ENCODE measurements at regions not wholly inside any gene's neighbourhood (a gene's known extent, or its start where the extent isn't known, plus 50 kb on each side); places are given as distances from the start of the nearest gene placed in this dataset.

DNA sequence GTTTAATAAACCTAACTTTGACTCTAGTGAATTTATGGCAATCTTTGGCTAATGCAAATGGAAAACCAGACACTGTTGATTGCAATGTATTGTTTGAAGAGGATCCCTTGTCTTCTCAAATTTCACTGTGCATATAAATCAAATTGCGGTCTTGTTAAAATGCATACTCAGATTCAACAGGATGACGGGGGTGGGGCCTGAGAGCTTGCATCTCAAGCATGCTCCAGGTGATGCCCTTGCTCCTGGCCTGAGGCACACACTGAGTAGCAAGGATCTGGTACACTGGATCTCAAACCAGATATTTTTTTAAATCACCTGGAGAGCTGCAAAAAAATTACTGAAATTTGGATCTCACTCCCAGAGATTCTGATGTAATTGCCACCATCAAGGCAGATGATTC lies 463.7 kb downstream of the DNAH5 start:
- in situ Hi-C loops (cut with HindIII; ENCODE audit: low sequenced_read_pairs) = no loop called here

DNA sequence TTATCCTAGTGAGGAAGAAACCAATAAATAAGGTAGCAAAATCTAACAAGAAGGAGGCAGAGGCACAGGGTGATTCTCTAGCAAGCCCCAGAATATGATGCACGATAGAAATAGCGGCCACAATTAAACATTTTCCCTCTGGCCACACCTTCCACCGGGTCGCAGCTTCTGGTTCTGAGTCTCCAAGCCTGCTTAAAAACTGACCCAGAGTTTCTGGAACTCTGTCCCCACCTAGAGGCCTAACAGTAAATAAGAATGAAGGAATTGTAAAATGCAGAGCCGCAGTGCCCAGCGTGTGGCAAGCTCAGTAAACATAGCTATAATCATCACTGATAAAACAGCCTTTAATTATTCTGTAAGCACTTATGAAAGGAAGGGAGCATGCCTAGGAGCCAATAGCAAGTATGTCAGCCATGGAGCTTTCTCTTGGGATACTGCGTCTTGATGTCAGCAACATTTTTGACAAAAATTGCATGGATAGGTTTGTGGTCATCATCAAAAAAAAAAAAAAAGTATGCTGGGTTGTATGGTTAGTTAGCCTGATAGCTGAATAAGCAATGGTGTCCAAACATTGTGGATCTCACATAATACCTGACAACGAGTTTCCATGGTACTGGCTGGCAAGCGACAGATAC lies 465.5 kb downstream of the DNAH5 start:
- in situ Hi-C loops (cut with HindIII; ENCODE audit: low sequenced_read_pairs) = no loop called here

DNA sequence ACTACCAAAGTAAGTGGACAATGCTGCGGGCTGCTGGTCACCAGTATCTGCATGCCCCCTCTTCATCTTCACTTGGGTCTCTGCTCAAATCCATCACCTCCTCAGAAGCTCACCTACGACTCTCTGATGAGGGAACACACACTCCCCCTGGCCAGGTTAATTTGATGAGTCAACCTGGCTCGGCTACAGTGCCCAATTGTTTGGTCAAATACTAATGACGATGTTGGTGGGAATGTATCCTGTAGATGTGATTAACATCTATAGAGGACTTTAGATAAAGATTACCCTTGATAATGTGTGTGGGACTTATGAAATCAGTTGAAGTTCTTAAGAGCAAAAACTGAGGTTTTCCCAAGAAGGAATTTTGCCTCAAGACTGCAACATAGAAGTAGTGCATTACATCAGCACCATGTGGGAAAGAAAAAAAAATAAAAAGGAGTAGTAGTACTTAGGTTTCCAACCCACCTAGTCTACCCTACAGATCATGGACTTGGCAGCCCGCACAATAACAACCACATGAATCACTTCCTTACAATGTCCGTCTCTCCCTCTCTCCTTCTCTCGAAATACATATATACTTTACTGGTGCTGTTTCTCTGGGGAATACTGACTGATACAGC lies 467.3 kb downstream of the DNAH5 start:
- in situ Hi-C loops (cut with HindIII; ENCODE audit: low sequenced_read_pairs) = no loop called here

DNA sequence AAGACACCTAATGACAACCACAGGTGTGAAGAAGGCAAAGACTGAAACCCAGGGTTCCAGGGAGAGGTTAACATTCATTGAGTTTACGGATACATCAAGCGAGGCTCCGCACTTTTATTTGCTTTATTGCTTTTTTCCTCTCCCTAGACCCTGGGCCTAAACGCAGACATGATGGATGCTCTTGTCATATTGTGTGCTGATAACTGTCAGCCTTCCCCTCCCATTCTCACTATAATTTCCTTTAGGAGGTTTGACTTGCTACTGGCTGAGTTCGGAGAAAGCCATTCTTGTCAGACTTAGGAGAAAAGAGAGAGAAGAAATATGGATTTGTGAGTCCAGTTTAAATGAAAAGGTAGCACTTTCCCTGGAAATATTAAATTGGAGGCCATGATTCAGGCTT lies 471.6 kb downstream of the DNAH5 start:
- in situ Hi-C loops (cut with HindIII; ENCODE audit: low sequenced_read_pairs) = no loop called here

DNA sequence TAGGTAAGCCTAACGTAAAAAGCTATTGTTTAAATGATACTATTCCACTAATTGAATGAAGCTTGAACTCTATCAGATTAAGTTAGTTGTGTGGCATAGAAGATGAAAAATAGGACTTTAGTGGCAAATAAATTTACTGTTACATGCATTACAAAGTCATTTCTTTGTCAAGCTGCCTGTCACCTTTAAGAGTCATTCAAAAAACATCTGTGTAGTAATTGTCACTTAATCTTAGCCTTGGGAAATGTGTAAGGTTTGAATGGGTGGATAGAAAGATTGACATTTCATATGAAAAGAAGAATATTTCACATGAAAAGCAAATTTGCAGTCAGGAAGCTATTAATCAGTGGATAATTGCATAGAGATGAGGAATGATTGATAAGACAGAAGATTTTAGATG lies 473.5 kb downstream of the DNAH5 start:
- in situ Hi-C loops (cut with HindIII; ENCODE audit: low sequenced_read_pairs) = no loop called here

DNA sequence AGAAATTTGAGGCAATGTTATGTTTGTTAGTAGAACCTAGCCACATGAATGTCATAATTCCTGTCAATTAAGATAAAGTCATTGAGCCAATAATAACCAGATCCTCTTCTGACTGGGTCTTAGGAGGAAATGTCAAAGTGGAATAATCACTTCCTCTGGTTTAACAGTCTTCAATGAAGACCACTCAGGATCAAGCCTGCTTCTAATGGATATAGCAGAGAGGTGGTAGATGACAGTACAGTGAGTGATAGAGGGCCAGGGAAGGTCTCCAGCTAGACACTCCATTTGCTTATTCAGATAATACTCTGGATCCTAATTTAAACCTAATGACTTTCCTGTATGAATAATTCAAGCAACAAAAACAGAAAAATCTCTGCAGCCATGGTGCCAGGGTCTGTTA lies 474.2 kb downstream of the DNAH5 start:
- in situ Hi-C loops (cut with HindIII; ENCODE audit: low sequenced_read_pairs) = no loop called here

DNA sequence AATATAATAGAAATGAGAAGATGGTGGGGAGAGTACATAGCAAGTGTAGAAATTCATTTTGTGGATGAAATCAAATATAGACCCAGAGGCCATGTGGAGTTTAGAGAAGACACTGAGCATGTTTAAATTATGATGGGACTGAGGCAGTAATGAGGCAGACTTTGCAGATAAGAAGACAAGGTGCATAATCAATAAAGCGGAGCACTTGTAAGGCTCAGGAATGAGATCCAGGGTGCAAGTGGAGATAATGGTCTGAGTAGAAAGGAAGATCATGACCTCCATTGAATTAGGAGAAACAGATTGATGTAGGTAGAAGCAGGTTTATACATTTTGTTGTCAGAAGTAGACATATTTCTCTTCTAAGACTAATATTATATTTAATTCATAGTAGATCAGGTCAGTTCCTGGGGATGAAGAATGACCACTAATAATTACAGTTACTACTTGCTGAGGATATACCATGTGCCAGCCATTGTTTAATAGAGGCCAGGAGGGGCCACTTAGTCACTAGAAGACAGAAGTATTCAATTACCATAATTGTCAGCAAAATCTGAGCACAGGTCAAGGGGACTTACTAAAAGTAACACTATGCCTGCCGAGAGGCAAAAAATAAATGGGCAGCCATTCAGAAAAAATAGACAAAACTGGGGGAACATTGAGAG lies 479.8 kb downstream of the DNAH5 start:
- in situ Hi-C loops (cut with HindIII; ENCODE audit: low sequenced_read_pairs) = no loop called here

DNA sequence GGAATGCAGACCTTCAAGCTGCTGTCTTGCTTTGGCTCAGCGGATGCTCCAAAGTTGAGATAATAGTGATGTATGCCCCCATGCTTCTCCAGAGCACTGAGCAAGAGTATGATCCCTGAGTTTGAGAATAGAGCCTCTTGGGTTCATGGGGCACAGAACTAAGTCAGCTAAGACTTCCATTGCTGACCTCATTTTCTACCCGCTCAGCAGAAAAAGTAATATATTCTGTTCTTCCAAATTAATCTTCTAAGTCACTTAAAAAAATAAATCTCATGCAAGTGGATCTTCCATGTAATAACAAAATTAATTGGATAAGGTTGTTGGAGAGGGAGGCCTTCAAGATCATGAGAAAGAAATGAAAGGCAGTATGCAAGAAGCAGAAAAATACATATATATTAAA lies 483.9 kb downstream of the DNAH5 start:
- in situ Hi-C loops (cut with HindIII; ENCODE audit: low sequenced_read_pairs) = no loop called here

DNA sequence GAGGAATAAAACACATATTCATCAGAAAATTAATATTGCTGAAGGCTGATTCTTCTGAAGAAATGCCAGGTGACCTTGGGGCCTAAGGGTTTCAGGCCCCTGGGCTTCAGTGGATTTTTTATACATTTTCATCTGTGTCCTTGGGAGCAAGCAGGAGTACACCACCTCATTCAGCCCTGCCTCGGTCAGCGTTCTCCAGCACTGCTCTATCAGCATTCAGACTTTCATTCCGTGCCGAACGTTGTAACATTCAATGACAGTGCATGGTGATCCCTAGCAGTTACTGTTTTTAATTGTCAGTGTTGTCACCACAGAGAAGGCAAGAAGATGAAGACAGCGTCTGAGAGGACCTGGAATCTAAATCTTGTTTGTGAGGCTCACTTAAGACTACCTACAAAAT lies 490.4 kb downstream of the DNAH5 start:
- in situ Hi-C loops (cut with HindIII; ENCODE audit: low sequenced_read_pairs) = no loop called here

DNA sequence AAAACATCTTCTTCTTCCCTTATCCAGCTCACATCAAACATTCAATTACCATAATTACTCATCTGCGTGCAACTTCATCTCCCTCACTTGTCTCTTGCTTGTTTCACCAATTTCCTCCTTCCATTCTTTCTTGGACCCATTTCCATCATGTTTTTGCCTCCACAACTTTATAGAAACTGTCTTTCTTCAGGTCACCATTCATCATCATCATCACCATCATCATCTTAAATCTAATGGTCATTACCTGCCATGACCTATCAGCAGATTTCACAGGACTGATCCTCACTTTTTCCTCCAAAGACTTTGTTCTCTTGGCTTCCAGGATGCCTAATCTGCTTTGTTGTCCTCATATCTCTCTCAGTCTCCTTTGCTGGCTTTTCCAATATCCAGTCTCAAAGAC lies 495.6 kb downstream of the DNAH5 start:
- in situ Hi-C loops (cut with HindIII; ENCODE audit: low sequenced_read_pairs) = no loop called here

DNA sequence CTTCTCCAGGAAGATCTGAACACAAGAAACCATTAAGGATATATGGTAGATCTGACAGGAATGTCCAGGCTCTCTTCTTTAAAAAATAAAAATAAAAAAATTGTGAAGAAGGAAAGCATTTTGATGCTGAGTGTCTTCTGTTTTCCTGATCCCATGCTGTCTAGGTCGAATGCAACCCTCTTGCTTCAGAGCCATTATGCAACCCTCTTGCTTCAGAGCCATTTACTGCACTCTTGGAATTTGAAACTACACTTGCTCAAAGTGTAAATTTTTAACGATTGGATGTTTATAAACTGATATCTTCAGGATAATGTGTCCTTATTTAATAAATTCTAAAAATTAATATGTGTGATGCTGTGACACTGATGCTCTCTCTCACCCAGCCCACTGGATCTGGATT lies 505.1 kb downstream of the DNAH5 start:
- in situ Hi-C loops (cut with HindIII; ENCODE audit: low sequenced_read_pairs) = no loop called here

DNA sequence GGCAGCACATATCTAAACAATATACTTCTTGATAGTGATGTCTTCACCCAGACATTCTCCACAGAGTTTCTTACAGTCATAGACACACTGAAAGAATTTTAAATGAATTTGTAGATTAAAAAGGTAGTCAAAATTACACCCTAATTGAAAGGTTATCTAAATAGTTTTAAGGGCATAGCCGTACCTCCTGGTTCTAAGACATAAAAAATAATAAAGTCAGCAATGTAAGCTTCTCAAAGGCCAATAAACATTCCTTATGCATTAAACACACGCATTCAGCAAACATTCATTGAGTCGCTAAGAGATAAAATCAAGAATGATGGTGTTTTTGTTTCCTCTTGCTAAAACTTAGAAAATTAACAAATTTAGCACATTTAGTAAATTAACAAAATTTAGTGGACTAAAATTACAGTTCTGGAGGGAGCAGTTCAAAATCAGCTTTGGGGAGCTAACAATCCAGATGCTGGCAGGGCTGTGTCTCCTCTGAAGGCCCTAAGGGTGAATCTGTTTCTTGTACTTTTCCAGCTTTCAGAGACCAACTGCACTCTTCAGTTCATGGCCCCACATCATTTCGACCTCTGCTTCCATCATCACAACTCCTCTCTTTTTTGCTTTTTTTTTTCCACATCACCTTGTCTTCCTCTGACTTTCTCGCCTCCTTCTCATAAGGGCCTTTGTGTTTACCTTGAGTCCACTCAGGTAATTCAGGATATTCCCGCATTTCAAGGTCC lies 516.5 kb downstream of the DNAH5 start:
- in situ Hi-C loops (cut with HindIII; ENCODE audit: low sequenced_read_pairs) = no loop called here

DNA sequence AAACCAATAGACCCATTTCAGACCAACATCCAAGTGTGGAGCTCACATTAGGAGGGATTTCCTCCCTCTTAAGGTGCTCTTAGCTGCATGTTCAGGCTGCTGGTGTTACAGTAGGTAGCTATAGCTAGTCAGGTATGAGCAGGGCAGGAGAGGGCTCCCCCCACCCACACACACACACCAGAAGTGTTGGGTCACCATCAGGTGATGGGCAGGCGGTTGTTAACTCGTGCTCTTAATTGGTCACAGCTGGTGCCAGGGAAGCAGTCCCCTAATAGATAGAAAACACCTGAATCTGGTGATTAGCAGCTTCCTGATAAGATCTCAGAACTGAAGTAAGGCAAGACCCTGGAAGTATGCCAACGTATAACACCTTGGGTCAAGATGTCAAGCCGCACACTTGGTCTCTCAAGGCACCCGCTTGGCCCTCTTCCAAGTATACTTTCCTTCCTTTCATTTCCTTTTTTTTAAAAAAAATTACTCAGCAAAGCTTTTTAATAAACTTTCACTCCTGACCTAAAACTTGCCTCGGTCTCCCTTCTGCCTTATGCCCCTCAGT lies 532.4 kb downstream of the DNAH5 start:
- in situ Hi-C loops (cut with HindIII; ENCODE audit: low sequenced_read_pairs) = no loop called here

DNA sequence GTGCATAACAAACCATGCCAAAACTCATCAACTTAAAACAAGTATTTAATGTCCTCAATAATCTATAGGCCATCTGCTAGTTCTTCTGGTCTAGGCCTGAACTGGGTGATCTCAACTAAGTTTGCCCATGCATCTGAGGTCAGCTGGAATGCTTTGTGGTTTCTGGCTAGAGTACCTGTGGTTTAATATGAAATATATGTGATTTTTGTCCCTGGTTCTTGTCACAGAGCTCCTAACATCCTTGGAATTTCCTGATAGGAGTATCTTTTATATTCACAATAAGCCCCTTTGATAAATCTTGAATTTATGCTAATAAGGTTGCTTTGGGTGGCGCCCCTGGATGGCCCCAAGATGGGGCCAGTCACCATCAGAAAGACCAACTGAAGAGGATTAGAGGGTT lies 535.9 kb downstream of the DNAH5 start:
- in situ Hi-C loops (cut with HindIII; ENCODE audit: low sequenced_read_pairs) = no loop called here

DNA sequence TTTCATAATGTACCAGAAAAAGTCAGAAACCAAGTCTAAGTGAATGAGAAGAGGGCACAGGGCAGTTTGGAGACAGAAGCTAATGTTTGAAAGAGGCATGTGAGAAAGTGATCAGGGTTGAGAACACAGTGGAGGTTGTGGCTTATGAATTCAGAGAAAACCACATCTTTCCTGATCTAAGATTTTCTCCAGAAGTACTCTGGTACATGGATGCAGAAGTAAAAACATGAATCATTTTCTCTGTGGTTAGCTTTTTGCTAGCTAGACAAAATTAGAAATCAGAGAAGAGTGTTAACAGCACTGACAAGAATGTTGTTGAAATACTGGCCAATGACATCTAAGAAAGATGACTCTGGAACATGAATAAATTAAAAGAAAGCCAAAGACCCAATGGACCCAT lies 541.1 kb downstream of the DNAH5 start:
- in situ Hi-C loops (cut with HindIII; ENCODE audit: low sequenced_read_pairs) = no loop called here

DNA sequence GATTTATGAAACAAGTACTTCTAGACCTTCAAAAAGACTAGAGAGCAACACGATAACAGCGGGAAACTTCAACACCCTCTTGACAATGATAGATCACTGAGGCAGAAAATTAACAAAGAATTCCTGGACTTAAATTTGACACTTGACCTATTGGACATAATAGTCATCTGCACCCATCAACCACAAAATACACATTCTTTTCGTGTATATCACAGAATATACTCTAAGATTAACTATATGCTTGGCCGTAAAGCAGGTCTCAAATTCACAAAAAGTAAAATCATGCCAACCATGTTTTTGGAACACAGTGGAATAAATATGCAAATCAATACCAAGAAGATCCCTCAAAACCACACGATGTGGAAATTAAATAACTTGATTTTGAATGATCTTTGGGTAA lies 559.4 kb downstream of the DNAH5 start:
- in situ Hi-C loops (cut with HindIII; ENCODE audit: low sequenced_read_pairs) = no loop called here

DNA sequence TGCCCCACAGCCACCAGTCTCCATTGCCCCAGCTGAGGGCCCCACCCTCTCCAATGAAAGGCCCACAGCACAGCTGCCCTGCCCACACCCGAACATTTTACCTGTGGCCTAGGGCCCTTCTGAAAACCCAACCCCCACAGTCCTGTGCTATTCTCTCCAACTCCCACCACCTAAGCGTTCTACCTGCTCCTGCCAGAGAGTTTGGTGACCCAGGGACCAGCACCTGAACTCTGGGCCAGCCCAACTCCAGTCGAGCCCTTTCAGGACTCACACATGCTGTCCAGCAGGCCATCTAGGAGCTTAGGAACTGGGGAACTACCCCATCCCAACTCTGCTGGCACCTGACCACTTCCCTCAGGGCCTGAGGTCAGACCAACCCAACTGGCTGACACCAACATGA lies 562.3 kb downstream of the DNAH5 start:
- in situ Hi-C loops (cut with HindIII; ENCODE audit: low sequenced_read_pairs) = no loop called here

DNA sequence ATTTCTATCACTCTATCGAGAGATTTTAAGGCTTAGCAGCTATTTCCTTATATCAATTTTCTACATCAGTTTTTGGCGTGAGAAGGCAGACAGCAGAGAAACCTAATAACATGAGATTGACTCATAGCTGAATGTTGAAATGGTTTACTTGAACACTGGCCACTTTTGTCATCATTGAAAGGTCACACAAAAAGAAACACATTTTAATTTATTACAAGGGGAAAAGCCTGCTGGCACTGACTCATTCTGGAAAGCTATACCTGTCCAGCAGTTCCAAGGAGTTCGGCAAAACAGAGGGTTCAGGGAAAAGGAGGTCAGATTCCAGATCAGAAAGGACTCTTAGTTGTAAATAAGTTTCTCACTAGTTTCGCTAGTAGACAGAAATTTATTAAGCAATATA lies 566.4 kb downstream of the DNAH5 start:
- in situ Hi-C loops (cut with HindIII; ENCODE audit: low sequenced_read_pairs) = no loop called here

DNA sequence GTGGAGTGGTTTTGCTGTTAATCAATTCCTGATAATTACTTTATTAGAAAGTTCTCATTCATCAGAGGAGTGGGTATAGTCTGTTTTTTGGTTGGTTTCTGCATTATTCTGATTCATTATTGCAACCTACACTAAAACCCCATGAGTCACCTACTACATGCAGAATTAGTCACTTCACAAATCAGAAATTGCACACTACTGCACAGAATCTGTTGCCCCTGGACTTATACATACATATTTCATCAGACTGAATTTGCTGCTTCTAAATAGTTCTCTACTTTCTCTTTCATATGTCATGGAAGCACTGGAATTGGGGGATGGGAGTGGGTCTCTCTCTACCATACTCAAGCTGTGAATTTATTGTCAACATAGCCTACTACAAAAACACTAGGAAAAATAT lies 585.1 kb downstream of the DNAH5 start:
- in situ Hi-C loops (cut with HindIII; ENCODE audit: low sequenced_read_pairs) = no loop called here

DNA sequence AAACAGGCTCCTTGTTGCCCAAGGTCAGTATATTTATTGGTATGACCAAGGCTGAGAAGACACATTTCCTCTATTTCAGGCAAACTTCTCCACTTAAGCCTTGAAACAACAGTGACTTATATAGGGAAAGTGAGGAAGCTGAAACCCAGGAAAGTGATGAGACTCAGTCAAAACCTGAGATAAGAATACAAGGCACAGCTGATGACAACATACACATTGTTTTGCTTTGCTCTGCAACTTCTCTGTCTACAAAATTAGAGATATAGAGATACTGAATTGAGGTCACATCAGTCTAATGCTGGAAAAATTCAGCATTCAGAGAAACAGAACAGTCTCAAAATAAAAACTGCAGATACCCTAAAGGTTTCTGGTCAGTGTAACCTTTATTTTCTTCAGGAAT lies 586.1 kb downstream of the DNAH5 start:
- in situ Hi-C loops (cut with HindIII; ENCODE audit: low sequenced_read_pairs) = no loop called here

DNA sequence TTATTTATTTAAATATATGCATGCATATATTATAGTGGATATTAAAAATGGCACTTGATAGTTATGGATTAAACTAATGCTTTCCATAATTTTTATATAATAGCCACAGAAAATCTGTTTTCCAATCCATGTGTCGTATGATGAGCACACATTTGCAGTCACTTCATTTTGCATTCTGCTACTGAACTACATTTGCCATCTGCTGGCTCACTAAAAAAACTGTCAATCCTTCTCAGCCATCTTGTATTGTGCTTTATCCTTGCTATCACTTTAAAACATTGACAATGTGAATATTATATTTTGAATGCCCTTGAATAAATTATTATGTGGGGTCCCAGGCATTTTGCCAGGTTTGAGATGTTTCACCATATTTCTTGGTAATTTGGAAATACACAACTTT lies 586.6 kb downstream of the DNAH5 start:
- in situ Hi-C loops (cut with HindIII; ENCODE audit: low sequenced_read_pairs) = no loop called here

DNA sequence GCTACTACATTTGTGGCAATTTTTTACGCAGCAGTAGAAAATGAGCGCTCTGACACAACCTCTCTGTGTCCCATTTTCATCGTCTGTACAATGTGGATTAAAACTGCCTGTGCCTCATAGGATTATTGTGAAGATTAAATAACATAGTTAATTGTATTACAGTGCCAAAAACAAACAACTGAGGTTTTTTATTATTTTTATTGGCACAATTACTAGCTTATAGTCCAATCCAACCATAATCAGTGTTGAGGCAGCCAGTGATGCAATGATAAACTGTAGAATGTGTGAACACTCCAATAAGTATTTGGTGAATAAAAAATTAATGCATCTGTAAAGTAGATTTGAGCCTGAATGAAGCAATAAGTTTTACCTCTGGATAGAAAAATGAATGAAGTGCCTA lies 588.3 kb downstream of the DNAH5 start:
- in situ Hi-C loops (cut with HindIII; ENCODE audit: low sequenced_read_pairs) = no loop called here
